SK-N-MC (cell line): ENCODE measurements at regions not wholly inside any gene's neighbourhood (a gene's known extent, or its start where the extent isn't known, plus 50 kb on each side); places are given as distances from the start of the nearest gene placed in this dataset.

Experiments
- DNase-seq: peaks from one replicate; pipeline ENCODE4 v3.0.0-alpha.2; 2011; ENCODE audit warnings: low read depth, low spot score
- H3K27ac ChIP-seq: fragments of 200-600 bp; sonication (generic); 2 replicates; pipeline ENCODE4 v1.5.1; 2016; ENCODE audit warnings: mixed run types
- H3K36me3 ChIP-seq: fragments of 200-600 bp; sonication (generic); 2 replicates; pipeline ENCODE4 v1.6.1; 2017; ENCODE audit warnings: antibody characterized with exemption, low read length, mixed read lengths; ENCODE audit not compliant: insufficient read depth
- H3K4me3 ChIP-seq: fragments of 200-600 bp; sonication (generic); 2 replicates; pipeline ENCODE4 v1.5.1; 2016
- H3K9ac ChIP-seq: fragments of 200-600 bp; sonication (generic); 2 replicates; pipeline ENCODE4 v1.8.0; 2017; ENCODE audit warnings: mixed run types, mixed read lengths; ENCODE audit not compliant: insufficient read length
- H3K9me3 ChIP-seq: fragments of 200-600 bp; sonication (generic); 2 replicates; pipeline ENCODE4 v1.6.1; 2017; ENCODE audit warnings: low read depth, mild to moderate bottlenecking, antibody characterized with exemption, low read length, moderate library complexity, mixed read lengths
- EZH2 ChIP-seq: fragments of 200-600 bp; sonication (generic); IDR thresholded peaks from one replicate; pipeline ENCODE4 v1.6.1; 2017; ENCODE audit warnings: antibody characterized with exemption
- FOXP2 ChIP-seq: optimal IDR thresholded peaks from 2 replicates; pipeline ENCODE3; 2011; ENCODE audit warnings: mild to moderate bottlenecking, moderate library complexity; ENCODE audit not compliant: insufficient read depth; ENCODE audit errors: extremely low read length, control extremely low read depth
- POLR2AphosphoS5 ChIP-seq: IDR thresholded peaks from 2 replicates; pipeline ENCODE4 v1.6.1; 2012; ENCODE audit warnings: mild to moderate bottlenecking, low read depth, low read length, borderline replicate concordance

DNA sequence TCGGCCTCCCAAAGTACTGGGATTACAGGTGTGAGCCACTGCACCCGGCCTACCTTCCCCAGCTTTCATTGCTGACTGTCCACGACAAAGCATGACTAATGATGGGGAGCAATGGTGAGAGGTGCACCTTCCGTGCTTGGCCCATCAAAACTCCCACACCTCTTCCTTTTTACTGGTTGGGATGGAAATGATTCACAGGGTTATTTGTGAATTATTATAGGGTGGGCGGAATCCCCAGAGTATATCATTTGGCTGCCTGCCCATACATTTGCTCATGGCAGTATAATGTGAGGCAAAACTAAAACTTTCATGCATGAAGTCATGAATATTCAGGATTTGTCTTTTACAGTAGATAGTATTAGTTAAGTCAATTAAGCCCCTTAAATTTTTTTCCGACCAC, 334.2 kb upstream of the NETO1 start:
- Histone ChIP-seq H3K27ac (no peak overlapping the region), H3K9me3 (no peaks in the 10 kb centered on the region), H3K9ac (no peak overlapping the region), H3K4me3 (no peak overlapping the region), H3K36me3 (no peaks in the 10 kb centered on the region)
- no peak for TF ChIP-seq FOXP2
- TF ChIP-seq EZH2: no peak
- DNase-seq: peak; percentile 78

DNA sequence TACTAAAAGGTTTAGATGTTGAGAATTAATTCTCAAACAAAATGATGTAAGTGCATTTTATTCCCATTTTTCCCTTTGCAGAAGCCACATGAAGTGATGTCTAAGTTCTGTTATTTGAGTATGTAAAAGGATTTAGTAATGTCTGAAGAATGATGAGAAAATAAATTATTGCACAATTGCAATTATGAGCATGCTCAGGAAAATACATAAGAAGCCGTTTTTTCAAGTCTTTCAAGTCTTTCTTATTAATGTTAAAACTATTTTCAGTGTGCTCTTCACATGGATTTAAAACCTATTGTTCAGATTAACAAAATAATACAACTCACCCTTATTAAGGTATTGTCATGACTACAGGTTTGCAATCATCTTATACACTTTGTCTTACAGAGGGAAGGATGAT, 331.4 kb upstream of the NETO1 start:
- Histone ChIP-seq H3K9me3 (no peaks in the 10 kb centered on the region), H3K9ac (no peak overlapping the region), H3K36me3 (no peaks in the 10 kb centered on the region), H3K4me3 (no peak overlapping the region), H3K27ac (no peak overlapping the region)
- TF ChIP-seq POLR2AphosphoS5 (no peak), FOXP2 (no peak), EZH2 (no peak)
- DNase-seq: no peak

GRCh38 chr18:73189718-73190117, 321.9 kb upstream of the NETO1 start:
- no peak for TF ChIP-seq EZH2
- no peak for TF ChIP-seq FOXP2
- TF ChIP-seq POLR2AphosphoS5: no peak
- no peak overlapping the region for H3K27ac ChIP-seq
- H3K9ac ChIP-seq: no peak overlapping the region
- H3K9me3 ChIP-seq: no peaks in the 10 kb centered on the region
- H3K36me3 ChIP-seq: no peaks in the 10 kb centered on the region
- DNase-seq: no peak
- H3K4me3 ChIP-seq: no peak overlapping the region

- Histone ChIP-seq H3K27ac (no peak overlapping the region), H3K36me3 (no peaks in the 10 kb centered on the region), H3K4me3 (no peak overlapping the region), H3K9ac (no peak overlapping the region), H3K9me3 (no peaks in the 10 kb centered on the region)
- DNase-seq: no peak
- TF ChIP-seq EZH2 (no peak), FOXP2 (no peak), POLR2AphosphoS5 (no peak)
Measured at GRCh38 chr18:73168236-73168635, 300.4 kb upstream of the NETO1 start.

DNA sequence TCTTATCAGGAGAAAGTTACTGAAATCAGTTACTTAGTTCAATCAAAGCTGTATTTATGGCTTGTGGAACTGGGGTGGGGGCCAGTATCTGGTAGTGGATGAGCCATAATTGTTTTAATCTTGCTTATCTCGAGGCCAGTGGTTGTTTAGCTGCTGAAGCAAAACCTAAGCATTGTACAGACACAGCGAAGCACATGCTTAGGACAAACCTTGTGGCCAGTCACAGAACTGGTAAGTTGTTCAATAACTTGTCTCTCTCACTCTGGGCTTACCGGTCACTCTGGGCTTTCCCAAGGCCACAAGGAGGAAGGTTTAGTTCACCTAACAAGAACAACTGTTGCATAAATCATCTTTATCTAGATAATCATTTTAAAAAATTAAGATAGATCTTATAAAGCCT, 296.6 kb upstream of the NETO1 start:
- Histone ChIP-seq H3K4me3 (no peak overlapping the region), H3K9me3 (no peaks in the 10 kb centered on the region), H3K9ac (no peak overlapping the region), H3K27ac (no peak overlapping the region), H3K36me3 (no peaks in the 10 kb centered on the region)
- no peak for TF ChIP-seq POLR2AphosphoS5
- no peak for TF ChIP-seq FOXP2
- TF ChIP-seq EZH2: no peak
- DNase-seq: no peak

- Histone ChIP-seq H3K4me3 (no peak overlapping the region), H3K9ac (no peak overlapping the region), H3K36me3 (no peaks in the 10 kb centered on the region), H3K9me3 (no peaks in the 10 kb centered on the region), H3K27ac (no peak overlapping the region)
- DNase-seq: no peak
- TF ChIP-seq EZH2 (no peak), FOXP2 (no peak), POLR2AphosphoS5 (no peak)
Measured at GRCh38 chr18:73163236-73163635, 295.4 kb upstream of the NETO1 start.

DNA sequence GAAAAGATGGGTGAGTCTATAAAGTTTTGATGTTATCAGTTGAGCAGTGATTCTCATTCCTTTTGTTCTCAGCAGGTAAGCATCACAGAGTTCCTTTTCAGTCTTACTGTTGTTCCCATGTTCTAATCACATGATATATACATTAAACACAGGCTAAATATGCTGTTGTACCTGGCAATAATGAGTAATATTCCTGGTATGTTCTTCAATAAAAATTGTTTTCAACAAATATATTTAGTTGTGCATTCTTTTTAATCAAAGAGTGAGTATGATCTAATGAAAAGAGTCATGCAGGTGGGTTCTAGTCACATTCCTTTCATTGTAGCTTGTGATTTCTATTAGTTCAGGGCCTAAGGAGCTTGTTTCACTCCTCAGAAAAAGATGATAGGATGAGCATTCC, 288.3 kb upstream of the NETO1 start:
- H3K27ac ChIP-seq: no peak overlapping the region
- H3K36me3 ChIP-seq: no peaks in the 10 kb centered on the region
- H3K9ac ChIP-seq: no peak overlapping the region
- no peak overlapping the region for H3K4me3 ChIP-seq
- no peak for TF ChIP-seq EZH2
- TF ChIP-seq FOXP2: no peak
- TF ChIP-seq POLR2AphosphoS5: no peak
- H3K9me3 ChIP-seq: no peaks in the 10 kb centered on the region
- no peak for DNase-seq

DNA sequence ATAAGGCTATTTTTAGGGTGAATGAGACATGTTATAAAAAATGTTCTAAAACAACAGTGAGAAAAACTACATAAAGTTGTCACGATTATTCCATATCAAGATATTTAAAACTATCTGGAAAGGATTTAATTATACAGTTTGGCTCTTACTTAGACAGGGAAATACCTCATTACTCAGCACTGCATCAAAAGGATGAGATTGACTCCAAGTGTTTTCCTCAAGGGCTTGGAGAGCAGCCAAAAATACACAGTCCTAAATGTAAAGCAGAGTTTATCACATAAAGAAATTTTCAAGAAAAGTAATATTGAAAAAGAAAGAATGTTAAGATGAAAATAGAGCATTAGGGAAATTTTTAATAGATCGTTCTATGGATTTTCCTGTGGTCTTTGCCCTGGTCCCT, 285.5 kb upstream of the NETO1 start:
- Histone ChIP-seq H3K36me3 (no peaks in the 10 kb centered on the region), H3K27ac (peak overlapping the region; percentile 67; the same call in 1 of the 2 replicates), H3K9ac (no peak overlapping the region), H3K9me3 (no peaks in the 10 kb centered on the region), H3K4me3 (peak overlapping the region; percentile 0; the same call in 1 of the 2 replicates)
- TF ChIP-seq EZH2 (no peak), POLR2AphosphoS5 (peak; percentile 43; the same call in 1 of the 2 replicates)
- peak; percentile 94 for DNase-seq

GRCh38 chr18:73151086-73151485, 283.3 kb upstream of the NETO1 start:
- H3K9me3 ChIP-seq: no peaks in the 10 kb centered on the region
- no peak for DNase-seq

DNA sequence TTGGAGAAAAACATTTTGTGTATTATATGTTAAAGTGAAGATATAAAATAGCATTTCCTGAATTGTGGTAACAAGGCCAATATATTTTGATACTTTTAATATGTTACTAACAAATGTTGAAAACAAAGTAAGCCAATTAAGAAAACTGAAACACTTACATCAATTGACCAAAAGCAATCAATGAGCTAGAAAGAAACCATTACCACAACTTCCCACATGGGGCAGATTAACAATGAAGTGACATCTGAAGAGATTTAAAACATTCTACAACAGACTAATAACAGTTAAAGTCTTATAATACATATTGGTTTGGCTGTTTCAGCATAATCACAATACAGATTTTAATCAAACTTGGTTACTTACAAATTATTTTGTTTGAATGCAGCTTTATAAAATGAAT, 282.4 kb upstream of the NETO1 start:
- no peak overlapping the region for H3K9ac ChIP-seq
- no peaks in the 10 kb centered on the region for H3K36me3 ChIP-seq
- TF ChIP-seq FOXP2 (no peak), POLR2AphosphoS5 (no peak), EZH2 (no peak)
- H3K4me3 ChIP-seq: no peak overlapping the region
- H3K27ac ChIP-seq: no peak overlapping the region
- no peaks in the 10 kb centered on the region for H3K9me3 ChIP-seq
- no peak for DNase-seq

More at GRCh38 chr18:73151086-73151485, 283.3 kb upstream of the NETO1 start:
- Histone ChIP-seq H3K9ac (no peak overlapping the region), H3K36me3 (no peaks in the 10 kb centered on the region), H3K27ac (no peak overlapping the region), H3K4me3 (no peak overlapping the region)
- TF ChIP-seq POLR2AphosphoS5 (no peak), FOXP2 (no peak), EZH2 (no peak)
